NCI-H1930 (cell line): ENCODE measurements at regions not wholly inside any gene's neighbourhood (a gene's known extent, or its start where the extent isn't known, plus 50 kb on each side); places are given as distances from the start of the nearest gene placed in this dataset.
"Not testable (repeated sequence)": the region's sequence is repeated elsewhere in the genome, so short reads cannot be mapped to it uniquely, and the experiment has no call there.

ENCODE experiments used
- DNase-seq, 2 experiments: peaks; one replicate each; lab custom pipeline; 2025; lab: John Stamatoyannopoulos, UW

- DNase-seq: no peak
Measured at GRCh38 chr4:134708026-134708425, 506.4 kb upstream of the PABPC4L start.

- no peak for DNase-seq
Measured at GRCh38 chr4:134702374-134702773, 500.8 kb upstream of the PABPC4L start.

GRCh38 chr4:134700251-134700650 lies 498.7 kb upstream of the PABPC4L start:
- no peak for DNase-seq

- DNase-seq: not testable (repeated sequence)
Measured at GRCh38 chr4:134698831-134699230, 497.2 kb upstream of the PABPC4L start.

- DNase-seq: no peak
Measured at GRCh38 chr4:134695433-134695832, 493.8 kb upstream of the PABPC4L start.

- DNase-seq: no peak
Measured at GRCh38 chr4:134691915-134692314, 490.3 kb upstream of the PABPC4L start.

GRCh38 chr4:134687646-134688628 lies 486.3 kb upstream of the PABPC4L start:
- no peak for DNase-seq

GRCh38 chr4:134677209-134677814 lies 475.7 kb upstream of the PABPC4L start:
- DNase-seq: no peak

- DNase-seq: no peak
Measured at GRCh38 chr4:134668237-134668636, 466.6 kb upstream of the PABPC4L start.

- no peak for DNase-seq
Measured at GRCh38 chr4:134666640-134667039, 465.1 kb upstream of the PABPC4L start.

- no peak for DNase-seq
Measured at GRCh38 chr4:134665429-134665828, 463.8 kb upstream of the PABPC4L start.

GRCh38 chr4:134663742-134664141 lies 462.2 kb upstream of the PABPC4L start:
- DNase-seq: no peak

GRCh38 chr4:134650461-134650860 lies 448.9 kb upstream of the PABPC4L start:
- DNase-seq: no peak

GRCh38 chr4:134645778-134646177 lies 444.2 kb upstream of the PABPC4L start:
- no peak for DNase-seq

GRCh38 chr4:134636338-134637051 lies 434.9 kb upstream of the PABPC4L start:
- no peak for DNase-seq

GRCh38 chr4:134634301-134634700 lies 432.7 kb upstream of the PABPC4L start:
- no peak for DNase-seq

- no peak for DNase-seq
Measured at GRCh38 chr4:134632056-134632455, 430.5 kb upstream of the PABPC4L start.

GRCh38 chr4:134628066-134628465 lies 426.5 kb upstream of the PABPC4L start:
- no peak for DNase-seq

- no peak for DNase-seq
Measured at GRCh38 chr4:134627366-134627765, 425.8 kb upstream of the PABPC4L start.

- DNase-seq: no peak
Measured at GRCh38 chr4:134624365-134624764, 422.8 kb upstream of the PABPC4L start.

GRCh38 chr4:134622626-134623575 lies 421.3 kb upstream of the PABPC4L start:
- not testable (repeated sequence) for DNase-seq
